GM18511 (cell line): ENCODE measurements at regions not wholly inside any gene's neighbourhood (a gene's known extent, or its start where the extent isn't known, plus 50 kb on each side); places are given as distances from the start of the nearest gene placed in this dataset.

Source experiments
- ATAC-seq: cut with Tn5 transposase; IDR thresholded peaks from one replicate; pipeline ENCODE4 v1.9.1; 2021; ENCODE audit warnings: mild to moderate bottlenecking, moderate library complexity; ENCODE audit not compliant: unreplicated experiment

DNA sequence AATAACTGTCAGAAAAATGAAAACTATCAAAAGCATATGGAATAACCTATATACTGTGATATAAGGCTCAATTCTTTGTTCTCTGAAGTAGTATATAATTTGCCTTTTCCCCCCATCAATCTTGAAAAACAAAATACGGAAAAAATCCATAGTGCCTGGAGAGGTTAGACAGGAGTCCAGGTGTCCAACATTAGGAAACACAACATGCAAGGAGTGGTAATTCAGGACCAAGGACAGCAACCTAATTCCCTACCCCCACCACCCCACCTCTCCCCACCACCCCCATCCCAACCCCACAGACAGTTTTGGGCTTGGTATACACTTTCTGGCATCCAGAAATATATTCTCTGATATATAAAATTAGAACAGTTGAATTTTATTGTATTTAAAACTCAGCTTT, 55.1 kb upstream of the SLC25A26 start:
- no peak for ATAC-seq

DNA sequence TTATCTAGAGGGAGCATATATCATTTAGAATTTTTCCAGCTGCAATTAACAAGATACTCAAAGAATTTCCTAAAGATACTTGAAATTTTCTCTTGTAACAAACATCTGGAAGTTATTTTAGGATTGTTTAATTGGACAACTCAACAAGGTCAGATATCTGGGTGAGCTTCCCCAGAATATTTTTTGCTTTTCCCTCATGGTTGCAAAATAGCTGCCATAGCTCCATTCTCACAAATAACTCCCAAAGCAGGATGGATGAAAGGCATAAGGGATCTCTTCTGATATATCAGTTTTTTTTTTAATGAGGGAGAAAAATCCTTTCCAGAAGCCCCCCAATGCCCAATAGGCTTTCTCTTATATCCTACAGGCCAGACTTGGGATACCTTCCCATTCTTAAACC, 56.6 kb upstream of the SLC25A26 start:
- ATAC-seq: no peak

DNA sequence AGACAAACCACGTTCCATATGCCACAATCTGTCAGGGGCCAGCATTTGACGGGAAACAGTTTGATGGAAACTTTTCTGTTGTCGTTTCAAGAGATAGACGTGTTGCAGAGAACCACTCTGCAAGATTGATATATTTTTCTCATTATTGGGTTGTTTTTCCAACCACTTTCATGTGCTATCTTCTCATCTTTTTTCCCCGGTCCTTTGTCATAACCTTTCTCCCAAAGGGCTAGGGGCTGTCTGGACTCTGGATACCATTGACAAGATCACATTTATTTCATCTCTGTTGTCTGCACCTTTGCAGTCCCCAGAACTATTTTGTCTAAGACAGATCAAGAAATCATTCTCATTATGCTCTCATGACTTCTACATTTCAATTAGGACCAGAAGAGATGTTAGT, 57.6 kb upstream of the SLC25A26 start:
- ATAC-seq: no peak

DNA sequence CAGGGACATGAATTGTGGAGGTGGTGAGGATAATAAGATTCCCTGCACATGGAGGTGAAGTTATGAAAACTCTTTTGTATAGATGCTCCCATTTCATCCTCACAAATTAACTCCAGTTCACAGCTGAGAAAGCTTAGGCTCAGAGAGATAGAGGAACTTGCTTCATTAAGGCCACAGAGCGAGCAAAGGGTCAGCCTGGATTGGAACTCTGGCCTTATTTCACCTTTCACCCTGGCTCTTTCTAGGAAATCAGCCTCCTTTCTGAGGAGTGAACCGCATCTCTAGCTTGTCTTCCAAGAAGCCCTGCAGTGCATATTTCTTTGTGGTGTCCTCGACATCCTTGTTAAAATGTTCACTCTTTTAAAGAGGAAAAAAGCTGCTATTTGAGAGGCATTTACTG, 58.0 kb upstream of the SLC25A26 start:
- ATAC-seq: no peak

DNA sequence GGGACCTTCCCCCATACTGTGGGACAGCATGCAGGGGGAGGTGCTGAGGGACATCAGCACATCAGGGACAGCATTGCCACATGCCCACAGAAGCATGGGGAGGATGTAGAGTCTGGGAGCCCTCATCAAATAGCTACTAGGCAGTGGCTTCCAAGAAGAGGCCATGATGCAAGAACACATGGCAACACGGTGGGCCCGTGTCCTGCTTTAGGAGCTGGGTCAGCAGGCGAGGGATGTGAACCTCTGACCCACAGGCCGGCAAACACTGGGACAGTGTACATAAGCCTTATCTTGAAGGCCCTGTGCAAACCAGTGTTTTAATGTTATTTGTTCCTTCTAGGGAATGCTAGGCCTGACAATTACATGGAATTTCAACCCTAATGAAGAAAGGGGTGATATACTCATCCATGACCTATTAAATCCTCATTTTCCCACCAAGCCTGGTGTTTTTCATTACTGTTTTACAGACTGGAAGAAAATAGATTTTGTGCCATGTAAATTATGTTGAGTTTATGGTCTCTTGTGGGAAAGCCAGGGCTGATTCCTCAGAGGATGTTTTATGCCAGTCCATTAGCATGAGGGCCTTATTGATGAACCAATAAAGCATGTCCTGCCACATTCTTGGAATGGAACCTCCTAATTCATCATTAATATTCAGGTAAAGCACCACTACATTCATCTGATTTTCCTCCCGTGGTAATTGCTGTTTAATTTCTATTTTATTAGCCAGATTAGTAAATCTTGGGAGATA, 61.7 kb upstream of the SLC25A26 start:
- ATAC-seq: no peak

DNA sequence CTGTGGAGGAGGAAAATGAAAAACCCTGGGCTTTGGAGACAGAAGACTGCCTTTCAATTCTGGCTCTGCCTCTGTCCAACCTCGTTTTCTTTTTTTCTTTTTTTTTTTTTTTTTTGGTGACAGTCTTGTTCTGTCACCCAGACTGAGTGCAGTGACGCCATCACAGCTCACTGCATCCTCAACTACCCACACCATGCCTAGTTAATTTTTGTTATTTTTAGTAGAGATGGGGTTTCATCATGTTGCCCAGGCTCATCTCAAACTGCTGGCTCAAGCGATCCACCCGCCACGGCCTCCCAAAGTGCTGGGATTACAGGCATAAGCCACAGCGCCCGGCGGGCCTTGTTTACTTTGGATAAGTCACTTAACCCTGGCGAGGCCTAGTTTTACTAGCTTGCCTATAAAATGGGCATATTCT, 66.3 kb upstream of the SLC25A26 start:
- ATAC-seq: no peak

DNA sequence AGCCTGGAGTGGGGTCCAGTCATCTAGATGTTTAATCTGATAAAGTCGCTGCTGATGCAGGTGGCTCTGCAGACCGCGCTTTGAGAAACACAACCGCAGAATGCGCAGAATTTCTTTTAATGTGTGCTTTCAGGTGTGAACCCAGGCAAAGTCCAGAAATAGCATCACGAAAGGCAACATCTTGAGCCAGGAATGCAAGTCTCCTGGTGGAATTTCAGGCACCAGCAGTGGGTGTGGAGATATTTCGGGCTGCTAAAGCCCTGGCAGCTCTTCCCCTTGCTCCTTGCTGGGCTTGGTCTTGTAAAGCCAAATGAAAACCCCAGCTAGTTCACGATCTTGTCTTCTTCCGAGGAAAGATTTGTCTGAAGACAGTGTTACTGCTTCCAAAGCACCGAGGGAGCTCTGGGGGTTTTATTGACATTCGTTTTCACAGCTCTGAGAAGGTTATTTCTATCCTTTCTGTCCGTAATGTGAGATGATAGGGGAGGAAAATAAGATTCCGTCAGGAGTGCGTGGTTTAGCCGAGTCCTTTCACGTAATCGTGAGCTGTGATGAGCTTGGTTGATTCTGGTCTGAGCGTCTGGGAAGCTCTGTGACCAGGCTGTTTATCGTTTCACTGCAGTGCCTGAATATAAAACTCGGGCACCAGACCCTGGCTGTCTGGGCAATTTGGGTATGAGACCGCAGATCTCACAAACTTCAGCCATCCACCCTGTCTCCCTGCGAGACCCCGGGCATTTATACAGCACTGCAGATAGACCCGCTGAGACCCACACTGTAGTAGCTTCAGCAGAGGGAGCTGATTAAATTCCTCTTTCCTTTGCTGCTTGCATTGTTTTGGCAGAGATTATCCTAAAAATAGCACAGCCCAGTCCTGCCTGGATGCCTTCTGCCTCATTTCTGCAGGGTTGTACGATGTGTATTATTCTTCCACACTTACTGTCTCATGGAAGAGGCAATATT, 67.0 kb upstream of the SLC25A26 start:
- no peak for ATAC-seq

DNA sequence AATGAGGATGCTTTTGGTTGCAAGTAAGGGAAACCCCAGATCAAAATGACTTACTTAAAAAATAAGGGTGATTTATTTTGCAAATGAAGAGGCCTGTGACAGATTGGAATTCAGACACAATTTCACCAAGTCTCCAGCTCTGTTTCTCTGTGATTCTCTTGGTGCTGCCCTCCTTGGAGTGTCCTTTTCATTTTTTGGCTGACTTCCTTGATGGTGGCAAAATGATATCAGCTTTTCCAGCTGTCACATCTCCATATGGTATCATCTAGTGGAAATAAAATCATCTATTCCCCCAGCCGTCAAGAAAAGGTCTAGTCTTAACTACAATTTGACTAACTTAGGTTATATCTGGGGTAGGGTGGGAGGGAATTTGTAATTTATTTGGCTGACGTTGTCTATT, 68.5 kb upstream of the SLC25A26 start:
- no peak for ATAC-seq

DNA sequence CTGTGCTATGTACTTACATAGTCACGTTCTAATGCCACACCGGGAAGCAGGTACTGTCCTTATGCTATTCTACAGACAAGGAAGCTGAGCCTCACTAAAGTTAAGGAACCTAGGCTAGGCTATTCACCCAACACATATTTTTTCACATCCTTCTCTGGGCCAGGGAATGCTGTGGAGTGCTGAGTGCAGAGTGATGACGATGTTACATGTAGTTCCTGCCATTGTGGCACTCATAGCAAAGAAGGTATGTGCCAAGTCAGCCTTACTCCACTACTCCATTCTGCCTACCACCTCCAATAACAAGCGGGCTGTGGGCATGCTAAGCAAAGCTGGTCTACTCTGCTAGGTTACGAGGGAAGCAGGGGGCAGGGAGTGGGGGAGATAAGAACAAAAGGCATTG, 69.8 kb upstream of the SLC25A26 start:
- ATAC-seq: no peak

DNA sequence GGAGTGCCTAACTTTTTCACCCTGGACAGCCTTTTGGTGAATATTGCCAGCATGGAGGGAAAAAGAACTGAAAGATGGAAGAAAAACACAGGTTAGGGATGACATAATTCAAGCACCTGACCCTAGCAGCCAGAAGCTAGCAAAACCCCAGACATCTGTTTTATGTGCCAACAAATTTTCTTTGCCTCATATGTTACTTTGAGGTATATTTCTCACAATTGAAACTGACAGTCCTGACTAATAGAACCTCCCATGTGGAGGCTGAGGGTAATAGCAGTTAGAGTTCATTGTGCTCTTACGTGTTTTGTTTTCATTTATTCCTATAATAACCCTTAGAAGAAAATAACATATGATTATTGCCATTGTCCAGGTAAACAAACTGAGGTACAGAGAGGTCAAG, 71.5 kb upstream of the SLC25A26 start:
- ATAC-seq: no peak

DNA sequence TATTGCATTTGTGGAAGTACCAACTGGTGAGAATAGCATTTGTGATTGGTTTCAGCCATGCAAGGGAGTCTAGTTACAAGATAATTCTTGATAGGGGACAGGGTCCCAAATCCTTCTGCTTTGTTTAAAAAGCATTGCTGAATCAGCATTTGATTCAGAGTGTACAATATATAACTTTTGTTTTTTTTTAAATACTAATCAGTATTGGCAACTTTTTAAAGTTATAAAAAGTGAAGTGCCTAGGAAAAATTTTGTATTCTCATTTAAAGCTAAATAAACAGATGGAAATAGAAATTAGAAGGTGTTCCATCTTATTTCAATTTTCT, 75.4 kb upstream of the SLC25A26 start:
- no peak for ATAC-seq

DNA sequence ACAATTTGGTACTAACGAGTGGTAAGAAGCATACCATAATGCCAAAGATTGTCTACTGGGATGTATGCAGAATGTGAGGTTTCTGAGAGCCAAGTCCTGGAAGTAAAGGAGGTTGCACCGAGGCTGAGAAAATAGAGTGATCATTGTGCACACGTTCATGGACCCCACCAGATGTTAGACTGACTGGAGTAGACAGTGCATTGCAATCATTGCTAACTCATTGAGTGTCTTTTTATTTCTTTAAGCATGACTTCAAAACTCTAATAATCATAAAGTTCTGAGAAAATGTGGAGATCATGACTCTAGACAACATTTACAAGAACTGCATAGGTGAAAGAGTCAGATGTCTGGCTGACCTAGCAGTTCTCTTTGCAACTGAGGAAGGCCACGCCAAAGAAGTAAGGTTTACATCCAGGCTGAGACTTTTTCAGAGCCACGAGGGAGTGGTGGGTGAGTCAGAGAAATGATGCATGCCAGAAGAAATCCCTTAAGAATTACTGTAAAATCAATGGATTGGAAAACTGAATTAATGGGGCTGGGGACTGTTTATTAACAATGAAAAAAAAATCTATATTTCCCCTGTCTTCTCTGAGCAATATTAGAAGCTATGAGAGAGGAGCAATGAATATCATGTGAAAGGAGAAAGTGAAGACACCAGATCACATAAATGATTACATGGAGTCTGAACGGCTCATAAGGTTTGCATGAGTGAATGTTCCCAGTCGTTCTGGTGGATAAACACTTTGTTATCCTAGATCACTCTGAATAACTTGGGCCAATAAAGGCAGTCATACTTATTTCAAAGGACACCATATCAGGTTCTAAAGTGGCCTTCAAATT, 76.0 kb upstream of the SLC25A26 start:
- ATAC-seq: no peak

DNA sequence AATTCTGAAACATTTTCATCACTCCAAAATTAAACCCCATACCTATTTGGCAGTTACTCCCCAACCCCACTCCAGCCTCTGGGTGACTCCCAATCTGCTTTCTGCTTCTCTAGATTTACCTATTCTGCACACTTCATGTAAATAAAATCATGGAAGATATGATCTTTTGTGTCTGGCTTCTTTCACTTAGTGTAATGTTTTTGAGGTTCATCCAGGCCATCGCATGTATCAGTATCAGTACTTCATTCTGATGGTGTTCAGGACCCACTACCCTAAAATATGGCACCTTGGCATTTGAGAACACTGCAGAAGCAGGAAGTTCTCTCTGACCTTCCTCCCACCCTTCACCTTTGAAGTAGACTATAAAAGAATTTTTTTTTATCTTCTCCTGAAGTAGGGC, 78.7 kb upstream of the SLC25A26 start:
- ATAC-seq: no peak

DNA sequence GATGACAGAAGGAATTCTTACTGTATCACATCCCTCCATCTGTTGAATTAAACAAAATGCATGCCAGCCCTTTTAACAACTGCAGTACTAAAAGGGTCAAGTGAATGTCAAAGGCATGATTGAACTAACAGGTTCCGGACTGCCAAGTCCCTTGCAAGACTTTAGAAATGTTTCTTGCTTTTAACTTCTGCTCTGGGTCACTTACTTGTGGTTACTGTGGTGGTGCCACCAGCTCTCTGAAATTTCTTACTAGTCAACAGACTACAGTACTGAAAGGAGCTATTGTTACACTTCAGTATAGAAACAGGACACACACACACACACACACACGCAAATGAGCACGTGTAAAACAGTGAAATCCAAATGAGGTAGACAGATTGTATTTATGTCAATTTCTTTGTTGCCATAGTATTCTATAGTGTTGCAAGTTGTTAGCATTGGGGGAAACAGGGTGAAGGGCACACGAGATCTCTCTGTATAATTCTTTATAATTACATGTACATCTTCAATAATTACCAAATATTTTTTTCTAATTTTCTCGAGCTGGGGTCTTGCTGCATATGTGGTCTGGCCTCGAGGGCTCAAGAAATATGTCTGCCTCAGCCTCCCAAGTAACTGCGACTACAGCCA, 79.9 kb upstream of the SLC25A26 start:
- peak; percentile 79 for ATAC-seq

DNA sequence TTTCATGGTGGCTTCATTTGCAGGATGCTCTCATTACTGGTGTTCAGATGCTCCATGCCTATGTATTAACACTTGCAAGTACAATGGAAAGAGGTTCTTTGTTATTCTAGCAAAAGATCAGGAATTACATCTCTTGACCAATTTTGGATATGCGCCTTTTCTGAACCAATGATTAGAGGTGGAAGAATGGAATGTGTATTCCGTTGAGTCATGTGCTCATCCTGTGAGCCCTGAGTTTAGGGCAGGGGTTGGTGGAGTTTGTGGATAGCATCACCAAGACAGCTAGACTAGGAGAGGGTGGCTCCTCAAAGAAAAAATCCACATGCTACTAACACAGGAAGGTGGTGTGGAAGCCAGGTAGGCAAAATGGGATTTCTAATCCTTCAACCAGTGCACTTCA, 80.7 kb upstream of the SLC25A26 start:
- ATAC-seq: no peak

DNA sequence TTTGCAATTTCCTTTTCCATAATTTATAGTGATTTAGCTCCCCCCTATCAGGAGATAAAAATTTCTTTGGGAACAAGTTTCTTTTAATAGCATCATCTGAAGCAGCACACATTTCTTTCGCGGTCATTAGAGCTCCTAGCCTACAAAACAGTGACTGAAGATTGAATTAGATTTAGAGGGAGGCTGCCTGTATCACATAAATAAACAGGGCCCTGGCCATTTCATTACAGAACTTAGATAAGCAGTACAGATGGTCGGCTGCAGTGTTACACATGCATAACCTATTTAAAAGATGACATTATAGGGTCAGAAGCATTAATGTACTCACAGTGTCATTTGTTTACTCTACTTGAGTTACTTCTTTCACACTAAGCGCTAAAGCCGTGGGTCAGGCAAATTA, 81.4 kb upstream of the SLC25A26 start:
- no peak for ATAC-seq

DNA sequence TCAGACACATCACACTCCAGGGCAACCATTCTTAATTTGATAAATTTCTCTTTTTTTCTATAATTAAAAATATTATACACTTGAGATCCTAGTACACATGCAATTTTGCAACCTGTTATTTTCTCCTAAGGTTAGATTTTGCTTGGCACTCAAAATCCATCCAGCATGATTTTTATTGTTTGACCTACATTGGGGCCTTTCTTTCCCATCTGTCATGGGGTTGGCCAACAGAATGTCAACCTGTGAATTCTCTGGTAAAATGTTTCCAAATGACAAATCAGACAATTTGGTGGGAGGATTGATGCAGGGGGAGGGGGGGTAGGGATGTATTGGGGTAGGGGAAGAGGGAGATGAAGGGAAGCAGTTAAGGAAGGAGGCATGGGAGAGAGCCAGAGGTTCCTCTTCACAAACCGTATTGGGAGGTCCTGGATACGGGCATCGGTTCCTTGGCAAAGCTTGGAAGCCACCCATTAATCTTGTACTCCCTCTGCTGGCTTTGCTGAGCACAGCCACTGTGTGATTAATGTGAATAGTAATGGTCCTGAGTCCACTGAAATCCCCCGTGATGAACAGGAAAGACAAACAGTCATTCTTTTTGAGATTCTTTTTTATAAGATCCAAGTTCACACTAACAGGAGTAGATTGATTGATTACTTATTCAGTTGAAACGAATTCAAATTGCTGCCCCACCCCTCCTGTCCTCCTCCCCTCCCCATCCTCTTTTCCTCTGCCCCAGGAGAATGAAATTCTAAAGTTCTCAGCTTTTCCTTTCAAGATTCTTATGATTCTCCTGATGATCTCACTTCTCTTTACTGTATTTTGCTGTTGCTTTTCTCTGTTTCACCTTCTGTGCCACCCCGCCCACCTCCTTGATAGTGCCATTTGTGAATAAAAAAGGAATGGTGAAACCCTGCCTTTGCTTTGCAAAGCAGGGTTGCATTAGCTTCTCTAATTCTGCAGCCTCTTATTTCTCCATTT, 82.2 kb upstream of the SLC25A26 start:
- ATAC-seq: no peak

DNA sequence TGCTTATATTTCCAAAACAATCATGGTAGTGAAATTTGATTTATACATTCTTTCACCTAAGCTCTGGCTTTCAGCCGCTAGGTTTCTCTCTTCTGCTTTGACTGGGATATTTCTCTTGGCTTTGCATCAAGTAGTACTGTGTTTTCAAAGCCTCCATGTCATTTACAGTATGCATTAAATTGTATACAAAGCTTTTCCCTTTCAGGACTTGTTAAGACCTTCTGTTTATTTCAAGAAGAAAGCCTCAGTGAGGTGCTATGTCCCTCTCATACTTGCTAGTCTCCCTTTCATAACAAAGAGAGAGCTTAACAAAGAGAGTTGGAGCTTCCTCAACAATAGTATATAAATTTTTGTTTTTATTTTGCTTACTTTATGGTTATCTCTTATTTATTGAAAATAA, 84.2 kb upstream of the SLC25A26 start:
- ATAC-seq: no peak

DNA sequence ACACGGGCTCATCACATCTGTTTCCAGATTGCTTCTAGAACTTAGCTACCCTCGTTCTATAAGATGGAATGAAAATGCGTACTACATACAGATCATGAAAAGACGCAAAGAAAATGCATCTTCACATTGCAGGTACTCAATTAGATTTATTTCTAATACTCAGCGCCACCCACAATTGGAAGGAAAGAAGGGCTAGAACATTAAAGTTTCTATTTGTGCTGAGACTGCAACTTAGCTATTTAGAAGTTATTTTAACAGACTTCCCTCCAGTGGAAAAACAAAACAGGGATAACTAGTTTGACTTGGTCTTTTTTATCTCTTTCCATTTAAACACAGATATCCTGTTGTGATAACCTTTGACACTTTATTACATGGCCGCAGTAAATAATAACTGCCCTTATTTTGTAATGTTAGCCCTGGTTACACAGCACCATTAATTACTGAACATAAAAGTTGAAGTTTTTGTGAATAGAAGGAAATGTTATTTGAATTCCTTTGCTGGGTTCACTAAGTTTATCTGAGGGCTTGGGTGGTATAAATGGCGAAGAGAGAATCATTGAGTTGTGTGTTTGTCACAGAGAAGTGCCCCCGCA, 86.9 kb upstream of the SLC25A26 start:
- ATAC-seq: no peak
